WTC11 (cell line): ENCODE measurements at regions not wholly inside any gene's neighbourhood (a gene's known extent, or its start where the extent isn't known, plus 50 kb on each side); places are given as distances from the start of the nearest gene placed in this dataset.
"Not testable (repeated sequence)": the region's sequence is repeated elsewhere in the genome, so short reads cannot be mapped to it uniquely, and the experiment has no call there.

ENCODE experiments used
- GABPB1 ChIP-seq: sonication (generic); formaldehyde crosslinking; IDR thresholded peaks from 2 replicates; pipeline ENCODE4 v1.8.1; 2023; ENCODE audit warnings: mild to moderate bottlenecking, missing genetic modification reagents
- ZNF671 ChIP-seq: fragments of 250-450 bp; sonication (Bioruptor Pico); IDR thresholded peaks from 2 replicates; pipeline ENCODE4 v1.8.0; 2021; ENCODE audit warnings: mild to moderate bottlenecking
- TF ChIP-seq, protein P1 (sequence below): fragments of 200-600 bp; IDR thresholded peaks from 2 replicates; pipeline ENCODE4 v1.8.0; 2022; ENCODE audit warnings: antibody characterized with exemption

- TF ChIP-seq, protein P1, sequence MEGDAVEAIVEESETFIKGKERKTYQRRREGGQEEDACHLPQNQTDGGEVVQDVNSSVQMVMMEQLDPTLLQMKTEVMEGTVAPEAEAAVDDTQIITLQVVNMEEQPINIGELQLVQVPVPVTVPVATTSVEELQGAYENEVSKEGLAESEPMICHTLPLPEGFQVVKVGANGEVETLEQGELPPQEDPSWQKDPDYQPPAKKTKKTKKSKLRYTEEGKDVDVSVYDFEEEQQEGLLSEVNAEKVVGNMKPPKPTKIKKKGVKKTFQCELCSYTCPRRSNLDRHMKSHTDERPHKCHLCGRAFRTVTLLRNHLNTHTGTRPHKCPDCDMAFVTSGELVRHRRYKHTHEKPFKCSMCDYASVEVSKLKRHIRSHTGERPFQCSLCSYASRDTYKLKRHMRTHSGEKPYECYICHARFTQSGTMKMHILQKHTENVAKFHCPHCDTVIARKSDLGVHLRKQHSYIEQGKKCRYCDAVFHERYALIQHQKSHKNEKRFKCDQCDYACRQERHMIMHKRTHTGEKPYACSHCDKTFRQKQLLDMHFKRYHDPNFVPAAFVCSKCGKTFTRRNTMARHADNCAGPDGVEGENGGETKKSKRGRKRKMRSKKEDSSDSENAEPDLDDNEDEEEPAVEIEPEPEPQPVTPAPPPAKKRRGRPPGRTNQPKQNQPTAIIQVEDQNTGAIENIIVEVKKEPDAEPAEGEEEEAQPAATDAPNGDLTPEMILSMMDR = not testable (repeated sequence)
- TF ChIP-seq GABPB1, ZNF671 (CRISPR knock-in tag): not testable (repeated sequence)
Observed at GRCh38 chrX:3882553-3882920, 169.1 kb upstream of the PRKX start.
